ENCODE measurements at regions not wholly inside any gene's neighbourhood (a gene's known extent, or its start where the extent isn't known, plus 50 kb on each side); places are given as distances from the start of the nearest gene placed in this dataset.

DNA sequence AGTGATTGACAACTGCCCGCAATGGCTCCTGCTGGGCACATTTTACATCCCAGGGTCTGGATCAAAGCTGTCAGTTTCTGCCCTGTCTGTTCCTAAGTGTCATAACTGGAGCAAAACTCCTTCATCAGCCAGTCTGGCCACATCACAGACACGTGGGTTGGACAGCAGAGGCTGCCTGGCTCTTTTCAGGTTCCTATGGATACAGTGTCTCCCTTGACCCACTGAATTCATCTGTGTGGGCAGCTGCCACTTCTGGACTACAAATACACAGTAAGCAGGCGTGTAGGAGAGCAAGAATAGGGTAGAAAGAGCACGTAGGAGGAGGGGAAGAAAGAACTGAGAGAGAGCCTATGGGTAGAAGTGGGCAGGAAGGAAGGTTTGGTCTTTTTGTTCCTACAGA, 238.0 kb downstream of the ENC1 start:
- Histone ChIP-seq H3K36me3 (ENCODE audit: control insufficient read depth in 2 of 2, insufficient read depth in 2 of 2, low read length in 1 of 2) (no peaks in the 10 kb centered on the region), H3K27me3 (replicated peaks in 1 of 2; ENCODE audit: control insufficient read depth in 2 of 2, insufficient read depth in 2 of 2, low read length in 1 of 2) (no peaks in the 10 kb centered on the region), H2AFZ (ENCODE audit: control insufficient read depth, low read depth, low read length) (peak overlapping the region; percentile 59), H4K20me1 (ENCODE audit: control insufficient read depth, insufficient read depth) (no peaks in the 10 kb centered on the region), H3K9ac (ENCODE audit: control insufficient read depth, insufficient read depth, low read length) (no peak overlapping the region), H3K79me2 (ENCODE audit: control insufficient read depth, insufficient read depth, low read length) (no peaks in the 10 kb centered on the region), H3K9me3 (replicated peaks; ENCODE audit: control insufficient read depth, insufficient read depth, low read length) (no peaks in the 10 kb centered on the region; the same call in 2 of the 3 replicates), H3K4me1 (ENCODE audit: control insufficient read depth, insufficient read depth, low read length) (peaks cover 5% of the 10 kb centered on the region), H3K27ac (ENCODE audit: control insufficient read depth, insufficient read depth) (no peak overlapping the region), H3K4me3 (no peak overlapping the region), H3K4me2 (ENCODE audit: control insufficient read depth, insufficient read depth) (no peak overlapping the region)
- ChIA-PET POLR2A (no interaction called here), RAD21 (ENCODE audit: unreplicated experiment) (interaction anchor here (1.2 kb wide), 1 partner anchor 9 kb away, joined by 3 read pairs; no protein-coding TSS in a partner anchor), SMC1A (ENCODE audit: uncharacterized antibody, unreplicated experiment) (interaction anchor here (0.7 to 1.4 kb wide), 7 partner anchors 14 to 240 kb away, joined by 3 to 4 read pairs (median 4); no protein-coding TSS in a partner anchor), CTCF (interaction anchor here (1.1 kb wide), 1 partner anchor 48 kb away, joined by 4 read pairs; no protein-coding TSS in a partner anchor)
- intact Hi-C loops (cut with micrococcal nuclease; ENCODE audit: unreplicated experiment) (no loop called here), in situ Hi-C loops (cut with MboI) (no loop called here)
- FAIRE-seq (no peak), DNase-seq (ENCODE audit: low read depth, low spot score) (no peak), ATAC-seq (peak; percentile 48)
- TF ChIP-seq, protein P1, sequence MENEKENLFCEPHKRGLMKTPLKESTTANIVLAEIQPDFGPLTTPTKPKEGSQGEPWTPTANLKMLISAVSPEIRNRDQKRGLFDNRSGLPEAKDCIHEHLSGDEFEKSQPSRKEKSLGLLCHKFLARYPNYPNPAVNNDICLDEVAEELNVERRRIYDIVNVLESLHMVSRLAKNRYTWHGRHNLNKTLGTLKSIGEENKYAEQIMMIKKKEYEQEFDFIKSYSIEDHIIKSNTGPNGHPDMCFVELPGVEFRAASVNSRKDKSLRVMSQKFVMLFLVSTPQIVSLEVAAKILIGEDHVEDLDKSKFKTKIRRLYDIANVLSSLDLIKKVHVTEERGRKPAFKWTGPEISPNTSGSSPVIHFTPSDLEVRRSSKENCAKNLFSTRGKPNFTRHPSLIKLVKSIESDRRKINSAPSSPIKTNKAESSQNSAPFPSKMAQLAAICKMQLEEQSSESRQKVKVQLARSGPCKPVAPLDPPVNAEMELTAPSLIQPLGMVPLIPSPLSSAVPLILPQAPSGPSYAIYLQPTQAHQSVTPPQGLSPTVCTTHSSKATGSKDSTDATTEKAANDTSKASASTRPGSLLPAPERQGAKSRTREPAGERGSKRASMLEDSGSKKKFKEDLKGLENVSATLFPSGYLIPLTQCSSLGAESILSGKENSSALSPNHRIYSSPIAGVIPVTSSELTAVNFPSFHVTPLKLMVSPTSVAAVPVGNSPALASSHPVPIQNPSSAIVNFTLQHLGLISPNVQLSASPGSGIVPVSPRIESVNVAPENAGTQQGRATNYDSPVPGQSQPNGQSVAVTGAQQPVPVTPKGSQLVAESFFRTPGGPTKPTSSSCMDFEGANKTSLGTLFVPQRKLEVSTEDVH (IDR thresholded peaks at IDR 0.05; ENCODE audit: low read depth, partially characterized antibody): no peak
- TF ChIP-seq, protein P2, sequence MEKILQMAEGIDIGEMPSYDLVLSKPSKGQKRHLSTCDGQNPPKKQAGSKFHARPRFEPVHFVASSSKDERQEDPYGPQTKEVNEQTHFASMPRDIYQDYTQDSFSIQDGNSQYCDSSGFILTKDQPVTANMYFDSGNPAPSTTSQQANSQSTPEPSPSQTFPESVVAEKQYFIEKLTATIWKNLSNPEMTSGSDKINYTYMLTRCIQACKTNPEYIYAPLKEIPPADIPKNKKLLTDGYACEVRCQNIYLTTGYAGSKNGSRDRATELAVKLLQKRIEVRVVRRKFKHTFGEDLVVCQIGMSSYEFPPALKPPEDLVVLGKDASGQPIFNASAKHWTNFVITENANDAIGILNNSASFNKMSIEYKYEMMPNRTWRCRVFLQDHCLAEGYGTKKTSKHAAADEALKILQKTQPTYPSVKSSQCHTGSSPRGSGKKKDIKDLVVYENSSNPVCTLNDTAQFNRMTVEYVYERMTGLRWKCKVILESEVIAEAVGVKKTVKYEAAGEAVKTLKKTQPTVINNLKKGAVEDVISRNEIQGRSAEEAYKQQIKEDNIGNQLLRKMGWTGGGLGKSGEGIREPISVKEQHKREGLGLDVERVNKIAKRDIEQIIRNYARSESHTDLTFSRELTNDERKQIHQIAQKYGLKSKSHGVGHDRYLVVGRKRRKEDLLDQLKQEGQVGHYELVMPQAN (conservative IDR thresholded peaks at IDR 0.05): no peak
- 18% methylated on average over 4 of the region's 4 CpGs for WGBS (ENCODE audit: insufficient coverage, insufficient replicate concordance, low lambda C conversion rate, missing lambda C conversion rate)
- BruUV-seq (replicated peaks): no TSS peak
